Pancreas (tissue), 10 donors: ENCODE measurements at regions not wholly inside any gene's neighbourhood (a gene's known extent, or its start where the extent isn't known, plus 50 kb on each side); places are given as distances from the start of the nearest gene placed in this dataset.
"Not testable (repeated sequence)": the region's sequence is repeated elsewhere in the genome, so short reads cannot be mapped to it uniquely, and the experiment has no call there.

Experiments used
- ATAC-seq, 4 donors: fragments of 200-7000 bp; cut with Tn5 transposase; one replicate each; pipeline versions ENCODE4 v1.8.0 to v1.9.1; 2020; ENCODE audit warnings: mild to moderate bottlenecking in 4 of 4, moderate library complexity in 4 of 4
- DNase-seq, 6 donors: peaks; one replicate each; pipeline ENCODE4 v3.0.0-alpha.2; 2020
- FAIRE-seq: peaks from 2 replicates; lab custom pipeline; 2012; peaks lifted over from hg19 to GRCh38; lab: Jason Lieb, UNC
- H3K27ac ChIP-seq, 4 donors: fragments of 200-600 bp; sonication (generic); 1 replicate in 3 of 4; 2 replicates in 1 of 4; pipeline versions ENCODE4 v1.5.0 to v1.8.0; 2020
- H3K27me3 ChIP-seq, 4 donors: fragments of 200-600 bp; one replicate each; pipeline ENCODE4 v1.8.0; 2021
- H3K36me3 ChIP-seq, 3 donors: fragments of 200-600 bp; sonication (generic) in 1 of 3; one replicate each; pipeline versions ENCODE4 v1.5.0 to v1.8.0; 2020 to 2021
- H3K4me1 ChIP-seq, 3 donors: fragments of 200-600 bp; one replicate each; pipeline ENCODE4 v1.8.0; 2021
- H3K4me3 ChIP-seq, 4 donors: fragments of 200-600 bp; sonication (generic) in 2 of 4; one replicate each; pipeline versions ENCODE4 v1.5.0 to v1.8.0; 2020 to 2021
- H3K9me3 ChIP-seq, 4 donors: fragments of 200-600 bp; one replicate each; pipeline ENCODE4 v1.8.0; 2021
- WGBS, 2 donors: extraction: QIAGEN DNeasy Blood & Tissue Kit; methylation state at CpG; one replicate each; pipeline ENCODE4 v1.1.7; 2013; 5-methylcytosine and 5-hydroxymethylcytosine counted together
- intact Hi-C, 3 donors: fragments of 100-400 bp; cut with DNase I; formaldehyde crosslinking; loops; one replicate each; pipeline versions ENCODE4 v1.11.1 to v1.14.2; 2022
- donor health status: healthy with polysubstance abuse.
- donor health status: DM: no; HTN: no; CAD: no; lungs with moderate emphysema.
- donor health status: DM: no; HTN: no; CAD: no.
- donor health status: control.
- donor health status: control.
- donor health status: Bipolar disorder and iron deficiency.
- donor health status: DM: yes; HTN: yes; CAD: no.
- donor health status: DM: no; HTN: no; CAD: no.
- donor health status: DM: no; HTN: no; CAD: no.
- donor health status: DM: yes; HTN: yes; CAD: no.

- H3K4me1 ChIP-seq, intact Hi-C loops, H3K4me3 ChIP-seq, FAIRE-seq, H3K27ac ChIP-seq, H3K27me3 ChIP-seq, ATAC-seq, H3K36me3 ChIP-seq, H3K9me3 ChIP-seq, DNase-seq: not testable (repeated sequence)
- 82 to 89% methylated on average over 8 to 9 of the region's 9 CpGs for WGBS, 2 donors
Measured at GRCh38 chr1:794918-795584, 108.6 kb upstream of the OR4F16 start.

GRCh38 chr1:797649-798048, 111.2 kb upstream of the OR4F16 start:
- H3K9me3 ChIP-seq, FAIRE-seq, H3K27me3 ChIP-seq, H3K4me1 ChIP-seq, intact Hi-C loops, H3K27ac ChIP-seq, DNase-seq, H3K4me3 ChIP-seq, H3K36me3 ChIP-seq, ATAC-seq: not testable (repeated sequence)
- 68 to 71% methylated on average over 1 to 2 of the region's 6 CpGs for WGBS, 2 donors

- ATAC-seq, H3K4me3 ChIP-seq, DNase-seq, intact Hi-C loops, H3K27me3 ChIP-seq, H3K27ac ChIP-seq, FAIRE-seq, H3K9me3 ChIP-seq, H3K36me3 ChIP-seq, H3K4me1 ChIP-seq: not testable (repeated sequence)
- WGBS, 2 donors, result 91 to 99% methylated on average over 5 of the region's 7 CpGs
Measured at GRCh38 chr1:800397-800796, 113.9 kb upstream of the OR4F16 start.

DNA sequence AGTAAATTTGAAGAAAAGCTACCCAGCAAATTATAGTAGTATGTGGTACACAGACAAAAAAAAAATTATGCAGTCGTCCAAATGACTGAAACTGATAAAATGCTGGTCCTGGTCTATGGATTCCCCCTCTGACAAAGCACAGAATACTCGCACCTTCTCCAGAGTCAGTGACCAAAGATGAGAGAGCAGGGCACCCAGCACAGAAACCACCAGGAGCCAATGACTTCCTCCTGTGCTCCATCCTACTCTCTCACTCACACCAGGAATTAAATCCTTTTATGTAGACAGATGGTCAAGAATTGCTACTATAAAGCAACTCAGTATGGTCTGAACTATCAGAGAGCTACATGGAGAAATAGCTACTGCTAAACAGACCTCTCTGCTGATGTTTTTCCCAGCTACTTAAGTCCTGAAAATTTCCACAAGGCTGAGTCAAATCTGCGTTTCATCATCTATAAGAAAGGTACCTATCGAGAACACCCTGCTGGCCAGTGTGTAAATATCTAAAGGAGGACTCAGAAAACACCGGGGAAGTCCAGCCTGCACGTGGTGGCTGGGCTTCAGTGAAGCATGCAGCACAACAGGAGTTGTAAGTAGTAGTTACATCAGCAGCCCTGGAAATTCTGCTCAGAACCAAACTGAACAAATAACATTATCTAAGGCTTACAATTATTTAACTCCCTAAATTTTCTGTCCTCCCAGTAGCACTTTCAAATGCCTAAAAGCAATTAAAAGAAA, 118.1 kb upstream of the OR4F16 start:
- H3K4me1 ChIP-seq, FAIRE-seq, H3K36me3 ChIP-seq, intact Hi-C loops, H3K27ac ChIP-seq, H3K9me3 ChIP-seq, DNase-seq, H3K27me3 ChIP-seq, H3K4me3 ChIP-seq: not testable (repeated sequence)
- peak in 3 of 4 donors; percentile 65 to 81 (median 73) for ATAC-seq
- WGBS, 2 donors, result 42 to 48% methylated on average over 5 to 6 of the region's 6 CpGs

- intact Hi-C loops, H3K9me3 ChIP-seq: not testable (repeated sequence)
Measured at GRCh38 chr1:805310-805709, 118.4 kb upstream of the SAMD11 start.

GRCh38 chr1:807066-807465, 116.7 kb upstream of the SAMD11 start:
- H3K9me3 ChIP-seq, DNase-seq, H3K27me3 ChIP-seq, H3K4me1 ChIP-seq, intact Hi-C loops, ATAC-seq, FAIRE-seq, H3K27ac ChIP-seq, H3K4me3 ChIP-seq, H3K36me3 ChIP-seq: not testable (repeated sequence)
- 67% methylated on average over 1 of the region's 3 CpGs; no CpG with 5 or more reads in 1 of the 2 donors for WGBS, 2 donors

More at GRCh38 chr1:805310-805709, 118.4 kb upstream of the SAMD11 start:
- FAIRE-seq, ATAC-seq, H3K4me3 ChIP-seq, DNase-seq, H3K27me3 ChIP-seq, H3K27ac ChIP-seq, H3K36me3 ChIP-seq, H3K4me1 ChIP-seq: not testable (repeated sequence)
- 90 to 94% methylated on average over 5 of the region's 5 CpGs for WGBS, 2 donors

- H3K4me3 ChIP-seq, H3K36me3 ChIP-seq, H3K4me1 ChIP-seq, DNase-seq, H3K27ac ChIP-seq, H3K27me3 ChIP-seq, intact Hi-C loops, ATAC-seq, H3K9me3 ChIP-seq: not testable (repeated sequence)
- peak; percentile 39 for FAIRE-seq
- WGBS, 2 donors, result 79 to 87% methylated on average over 2 of the region's 4 CpGs
Measured at GRCh38 chr1:807699-808390, 115.9 kb upstream of the SAMD11 start.

- intact Hi-C loops, DNase-seq: not testable (repeated sequence)
- WGBS, 2 donors, result 54 to 58% methylated on average over 2 of the region's 2 CpGs
Measured at GRCh38 chr1:810949-811348, 112.8 kb upstream of the SAMD11 start.

DNA sequence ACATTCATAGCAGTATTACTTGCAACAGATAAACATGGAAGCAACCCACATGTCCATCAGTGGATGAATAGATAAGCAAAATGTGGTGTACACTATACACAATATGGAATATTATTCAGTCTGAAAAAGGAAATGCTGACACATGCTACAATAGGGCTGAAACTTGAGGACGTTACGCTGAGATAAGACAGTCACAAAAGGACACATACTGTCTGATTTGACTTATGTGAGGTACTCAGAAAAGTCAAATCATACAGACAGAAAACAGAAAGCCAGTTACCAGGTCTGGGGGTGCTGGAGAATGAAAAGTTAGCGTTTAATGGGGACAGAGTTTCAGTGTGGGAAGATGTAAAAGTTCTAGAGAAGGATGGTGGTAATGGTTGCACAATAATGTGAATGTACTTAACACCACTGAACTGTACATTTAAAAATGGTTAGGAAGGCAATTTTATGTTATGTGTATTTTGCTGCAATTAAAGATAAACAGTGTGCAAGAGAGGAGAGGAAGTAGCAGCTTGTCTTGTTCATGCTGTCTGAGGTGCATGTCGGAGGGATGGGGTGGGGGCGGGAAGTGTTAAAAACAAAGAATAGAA, 111.1 kb upstream of the SAMD11 start:
- ATAC-seq, intact Hi-C loops, H3K27me3 ChIP-seq, H3K27ac ChIP-seq, H3K36me3 ChIP-seq, H3K9me3 ChIP-seq, H3K4me3 ChIP-seq, FAIRE-seq, DNase-seq, H3K4me1 ChIP-seq: not testable (repeated sequence)
- 91 to 92% methylated on average over 5 of the region's 5 CpGs for WGBS, 2 donors

More at GRCh38 chr1:810949-811348, 112.8 kb upstream of the SAMD11 start:
- H3K4me3 ChIP-seq, H3K9me3 ChIP-seq, H3K36me3 ChIP-seq, H3K27me3 ChIP-seq, H3K27ac ChIP-seq, H3K4me1 ChIP-seq: not testable (repeated sequence)
- peak in 2 of 4 donors; percentile 37 to 43 for ATAC-seq
- FAIRE-seq, result peak; percentile 43

- H3K27me3 ChIP-seq, H3K4me1 ChIP-seq, DNase-seq, H3K27ac ChIP-seq, H3K4me3 ChIP-seq, FAIRE-seq, H3K36me3 ChIP-seq, ATAC-seq, H3K9me3 ChIP-seq, intact Hi-C loops: not testable (repeated sequence)
- WGBS, 2 donors, result 75 to 81% methylated on average over 2 to 7 of the region's 7 CpGs
Measured at GRCh38 chr1:814543-814942, 109.2 kb upstream of the SAMD11 start.

- H3K4me3 ChIP-seq, DNase-seq, H3K9me3 ChIP-seq, H3K27ac ChIP-seq, ATAC-seq, H3K27me3 ChIP-seq, H3K4me1 ChIP-seq, intact Hi-C loops, FAIRE-seq, H3K36me3 ChIP-seq: not testable (repeated sequence)
- WGBS, 2 donors, result 76 to 80% methylated on average over 2 to 4 of the region's 4 CpGs
Measured at GRCh38 chr1:815147-815922, 108.4 kb upstream of the SAMD11 start.
